Upper lobe of left lung (tissue), 6 donors: ENCODE measurements at regions not wholly inside any gene's neighbourhood (a gene's known extent, or its start where the extent isn't known, plus 50 kb on each side); places are given as distances from the start of the nearest gene placed in this dataset.

Experiments used
- ATAC-seq, 2 donors: fragments of 200-7000 bp; cut with Tn5 transposase; one replicate each; pipeline ENCODE4 v1.9.1; 2022; ENCODE audit warnings: mild to moderate bottlenecking in 2 of 2, moderate library complexity in 2 of 2; ENCODE audit not compliant: low FRiP score in 2 of 2
- DNase-seq, 2 donors: peaks; one replicate each; pipeline ENCODE4 v3.0.0-alpha.2; 2019 to 2020
- H3K27ac ChIP-seq, 4 donors: fragments of 200-600 bp; sonication (generic); one replicate each; pipeline ENCODE4 v1.5.1; 2016 to 2019
- H3K27me3 ChIP-seq, 4 donors: fragments of 200-600 bp; sonication (generic); one replicate each; pipeline ENCODE4 v1.5.1; 2017 to 2019
- H3K36me3 ChIP-seq, 4 donors: fragments of 200-600 bp; sonication (generic); one replicate each; pipeline ENCODE4 v1.5.1; 2016 to 2019
- H3K4me1 ChIP-seq, 4 donors: fragments of 200-600 bp; sonication (generic); one replicate each; pipeline ENCODE4 v1.5.1; 2018 to 2019
- H3K4me3 ChIP-seq, 4 donors: fragments of 200-600 bp; sonication (generic); one replicate each; pipeline ENCODE4 v1.5.1; 2017 to 2019; ENCODE audit warnings: mild to moderate bottlenecking in 2 of 4, moderate library complexity in 1 of 4
- H3K9me3 ChIP-seq, 4 donors: fragments of 200-600 bp; sonication (generic); one replicate each; pipeline ENCODE4 v1.5.1; 2018 to 2019
- EP300 ChIP-seq, 4 donors: sonication (generic); formaldehyde crosslinking; IDR thresholded peaks; one replicate each; pipeline ENCODE4 v1.5.1; 2017; ENCODE audit warnings: antibody characterized with exemption in 4 of 4, control low read depth in 2 of 4
- POLR2A ChIP-seq, 4 donors: fragments of 450-650 bp; IDR thresholded peaks; one replicate each; pipeline ENCODE4 v1.5.1; 2016 to 2017; ENCODE audit warnings: antibody characterized with exemption in 4 of 4, mild to moderate bottlenecking in 2 of 4
- POLR2AphosphoS5 ChIP-seq, 2 donors: sonication (generic); formaldehyde crosslinking; IDR thresholded peaks; one replicate each; pipeline ENCODE4 v1.5.1; 2017; ENCODE audit warnings: antibody characterized with exemption in 2 of 2
- WGBS, 2 donors: methylation state at CpG; one replicate each; pipeline ENCODE4 v1.1.5; 2017 to 2018; 5-methylcytosine and 5-hydroxymethylcytosine counted together
- TF ChIP-seq, protein P1 (sequence below), 6 experiments: fragments of 450-650 bp in 4 of 6; fragments of 200-600 bp in 2 of 6; sonication (generic) in 2 of 6; IDR thresholded peaks; one replicate each; pipeline ENCODE4 v1.5.1; 2016 to 2019; ENCODE audit warnings: antibody characterized with exemption in 6 of 6
- donor health status: DM: no; HTN: no; CAD: no; lungs with moderate emphysema.
- donor health status: DM: no; HTN: yes; CAD: no; lungs with severe emphysema.

- ATAC-seq (peak; percentile 59 to 64), DNase-seq (no peak)
- H3K4me1 ChIP-seq, result peaks cover 0 to 4% (median 1%) of the 10 kb centered on the region in 4 donors
- no peak overlapping the region for H3K27ac ChIP-seq
- WGBS, 2 donors, result 53% methylated on average over 4 of the region's 4 CpGs
- H3K4me3 ChIP-seq, result peak overlapping the region in 2 of 4 donors; percentile 9 to 12
- no peaks in the 10 kb centered on the region for H3K9me3 ChIP-seq
- TF ChIP-seq EP300 (IDR thresholded peaks at IDR 0.05), result no peak
- TF ChIP-seq POLR2A (IDR thresholded peaks at IDR 0.05), result no peak
- no peak for TF ChIP-seq POLR2AphosphoS5 (IDR thresholded peaks at IDR 0.05)
- TF ChIP-seq, protein P1, sequence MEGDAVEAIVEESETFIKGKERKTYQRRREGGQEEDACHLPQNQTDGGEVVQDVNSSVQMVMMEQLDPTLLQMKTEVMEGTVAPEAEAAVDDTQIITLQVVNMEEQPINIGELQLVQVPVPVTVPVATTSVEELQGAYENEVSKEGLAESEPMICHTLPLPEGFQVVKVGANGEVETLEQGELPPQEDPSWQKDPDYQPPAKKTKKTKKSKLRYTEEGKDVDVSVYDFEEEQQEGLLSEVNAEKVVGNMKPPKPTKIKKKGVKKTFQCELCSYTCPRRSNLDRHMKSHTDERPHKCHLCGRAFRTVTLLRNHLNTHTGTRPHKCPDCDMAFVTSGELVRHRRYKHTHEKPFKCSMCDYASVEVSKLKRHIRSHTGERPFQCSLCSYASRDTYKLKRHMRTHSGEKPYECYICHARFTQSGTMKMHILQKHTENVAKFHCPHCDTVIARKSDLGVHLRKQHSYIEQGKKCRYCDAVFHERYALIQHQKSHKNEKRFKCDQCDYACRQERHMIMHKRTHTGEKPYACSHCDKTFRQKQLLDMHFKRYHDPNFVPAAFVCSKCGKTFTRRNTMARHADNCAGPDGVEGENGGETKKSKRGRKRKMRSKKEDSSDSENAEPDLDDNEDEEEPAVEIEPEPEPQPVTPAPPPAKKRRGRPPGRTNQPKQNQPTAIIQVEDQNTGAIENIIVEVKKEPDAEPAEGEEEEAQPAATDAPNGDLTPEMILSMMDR (IDR thresholded peaks at IDR 0.05), result no peak
- no peaks in the 10 kb centered on the region for H3K27me3 ChIP-seq
- no peaks in the 10 kb centered on the region for H3K36me3 ChIP-seq
Measured at GRCh38 chr2:176473177-176473576, 203.9 kb downstream of the MTX2 start.

DNA sequence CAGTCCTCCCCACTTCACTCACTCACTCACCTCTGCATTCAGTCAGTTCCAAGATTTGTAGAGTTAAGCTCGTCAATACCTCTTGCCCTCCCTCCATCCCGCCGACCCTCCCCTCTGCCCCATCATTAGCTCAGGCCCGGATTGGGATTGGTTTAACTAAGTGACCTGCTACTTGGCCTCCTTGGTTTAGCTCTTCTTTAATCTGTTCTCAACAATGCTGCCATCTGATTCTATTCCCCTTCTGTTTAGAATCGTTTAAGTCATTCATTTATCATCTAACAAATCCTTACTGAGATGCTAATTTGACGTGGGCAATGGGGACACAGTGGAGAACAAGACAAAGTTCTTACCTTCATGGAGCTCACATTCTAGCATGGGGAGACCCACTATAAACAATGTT, 204.6 kb downstream of the MTX2 start:
- DNase-seq, result no peak
- H3K4me1 ChIP-seq, result peaks cover 0 to 4% (median 1%) of the 10 kb centered on the region in 4 donors
- 90 to 93% methylated on average over 6 of the region's 6 CpGs for WGBS, 2 donors

DNA sequence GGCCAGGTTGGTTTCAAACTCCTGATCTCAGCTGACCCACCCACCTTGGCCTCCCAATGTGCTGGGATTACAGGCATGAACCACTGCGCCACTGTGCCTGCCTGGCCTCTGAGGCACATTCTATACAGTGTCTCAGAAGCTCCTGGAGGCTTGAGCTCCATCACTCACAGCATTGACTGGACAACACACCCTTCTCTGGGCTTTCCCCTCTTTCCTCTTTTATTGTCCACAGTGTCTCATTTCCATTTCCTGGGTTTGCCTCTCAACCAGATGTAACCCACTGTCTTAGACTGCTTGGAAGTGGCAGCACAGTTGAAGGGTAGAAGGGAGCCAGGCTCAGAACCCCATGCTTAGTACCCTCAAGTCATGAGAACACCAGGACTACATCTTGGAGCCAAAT, 208.1 kb downstream of the MTX2 start:
- TF ChIP-seq, protein P1 (IDR thresholded peaks at IDR 0.05), result no peak
- no peak for TF ChIP-seq EP300 (IDR thresholded peaks at IDR 0.05)
- TF ChIP-seq POLR2A (IDR thresholded peaks at IDR 0.05), result no peak
- TF ChIP-seq POLR2AphosphoS5 (IDR thresholded peaks at IDR 0.05), result no peak
- WGBS, 2 donors, result 90 to 92% methylated on average over 1 of the region's 1 CpG
- ATAC-seq (no peak), DNase-seq (no peak)
- H3K27ac ChIP-seq, result no peak overlapping the region
- H3K9me3 ChIP-seq, result no peaks in the 10 kb centered on the region
- H3K4me1 ChIP-seq, result peaks cover 0 to 4% (median 1%) of the 10 kb centered on the region in 4 donors
- H3K4me3 ChIP-seq, result no peak overlapping the region
- H3K36me3 ChIP-seq, result no peaks in the 10 kb centered on the region
- H3K27me3 ChIP-seq, result no peaks in the 10 kb centered on the region

More for the DNA sequence above, 204.6 kb downstream of the MTX2 start:
- TF ChIP-seq EP300 (IDR thresholded peaks at IDR 0.05) (no peak), POLR2AphosphoS5 (IDR thresholded peaks at IDR 0.05) (no peak), POLR2A (IDR thresholded peaks at IDR 0.05) (no peak)
- TF ChIP-seq, protein P1 (IDR thresholded peaks at IDR 0.05), result no peak
- Histone ChIP-seq H3K9me3 (no peaks in the 10 kb centered on the region), H3K27me3 (no peaks in the 10 kb centered on the region), H3K27ac (no peak overlapping the region), H3K4me3 (no peak overlapping the region), H3K36me3 (no peaks in the 10 kb centered on the region)
- no peak for ATAC-seq

- no peak overlapping the region for H3K27ac ChIP-seq
- no peaks in the 10 kb centered on the region for H3K4me1 ChIP-seq
- H3K36me3 ChIP-seq, result no peaks in the 10 kb centered on the region
- no peaks in the 10 kb centered on the region for H3K27me3 ChIP-seq
- ATAC-seq (no peak), DNase-seq (no peak)
- TF ChIP-seq, protein P1 (IDR thresholded peaks at IDR 0.05), result no peak
- TF ChIP-seq POLR2A (IDR thresholded peaks at IDR 0.05), result no peak
- H3K4me3 ChIP-seq, result no peak overlapping the region
- WGBS, 2 donors, result 84 to 87% methylated on average over 1 of the region's 1 CpG
- no peaks in the 10 kb centered on the region for H3K9me3 ChIP-seq
Measured at GRCh38 chr2:176479961-176480360, 210.7 kb downstream of the MTX2 start.

GRCh38 chr2:176482107-176482506, 212.9 kb downstream of the MTX2 start:
- DNase-seq (no peak), ATAC-seq (no peak)
- Histone ChIP-seq H3K27ac (no peak overlapping the region), H3K27me3 (no peaks in the 10 kb centered on the region), H3K36me3 (no peaks in the 10 kb centered on the region), H3K9me3 (no peaks in the 10 kb centered on the region), H3K4me3 (no peak overlapping the region), H3K4me1 (no peaks in the 10 kb centered on the region)
- no peak for TF ChIP-seq POLR2A (IDR thresholded peaks at IDR 0.05)
- TF ChIP-seq POLR2AphosphoS5 (IDR thresholded peaks at IDR 0.05), result no peak
- no peak for TF ChIP-seq EP300 (IDR thresholded peaks at IDR 0.05)
- TF ChIP-seq, protein P1 (IDR thresholded peaks at IDR 0.05), result no peak
- WGBS, 2 donors, result 84 to 90% methylated on average over 3 of the region's 3 CpGs
